IPS-20b (cell line): ENCODE measurements at regions not wholly inside any gene's neighbourhood (a gene's known extent, or its start where the extent isn't known, plus 50 kb on each side); places are given as distances from the start of the nearest gene placed in this dataset.

ENCODE experiments used
- H3K27ac ChIP-seq: one replicate; pipeline ENCODE4 v1.5.1; 2013; ENCODE audit warnings: low read length
- H3K27me3 ChIP-seq: 2 replicates; pipeline ENCODE4 v1.6.1; 2013; ENCODE audit warnings: mild to moderate bottlenecking, low read length, inconsistent platforms; ENCODE audit not compliant: insufficient read depth
- H3K36me3 ChIP-seq: 2 replicates; pipeline ENCODE4 v1.6.1; 2013; ENCODE audit warnings: low read depth, mild to moderate bottlenecking, inconsistent platforms, low read length, moderate library complexity; ENCODE audit not compliant: insufficient read depth
- H3K4me1 ChIP-seq: 2 replicates; pipeline ENCODE4 v1.6.1; 2013; ENCODE audit warnings: mild to moderate bottlenecking, control low read depth, inconsistent platforms, low read length, moderate library complexity; ENCODE audit not compliant: insufficient read depth
- H3K4me3 ChIP-seq: 2 replicates; pipeline ENCODE4 v1.5.1; 2013; ENCODE audit warnings: mild to moderate bottlenecking, low read length, inconsistent platforms
- H3K9ac ChIP-seq: 2 replicates; pipeline ENCODE4 v1.6.1; 2013; ENCODE audit warnings: low read depth, mild to moderate bottlenecking, inconsistent platforms, low read length, moderate library complexity
- H3K9me3 ChIP-seq: 2 replicates; pipeline ENCODE4 v1.6.1; 2013; ENCODE audit warnings: mild to moderate bottlenecking, low read depth, low read length, inconsistent platforms; ENCODE audit not compliant: insufficient read depth

DNA sequence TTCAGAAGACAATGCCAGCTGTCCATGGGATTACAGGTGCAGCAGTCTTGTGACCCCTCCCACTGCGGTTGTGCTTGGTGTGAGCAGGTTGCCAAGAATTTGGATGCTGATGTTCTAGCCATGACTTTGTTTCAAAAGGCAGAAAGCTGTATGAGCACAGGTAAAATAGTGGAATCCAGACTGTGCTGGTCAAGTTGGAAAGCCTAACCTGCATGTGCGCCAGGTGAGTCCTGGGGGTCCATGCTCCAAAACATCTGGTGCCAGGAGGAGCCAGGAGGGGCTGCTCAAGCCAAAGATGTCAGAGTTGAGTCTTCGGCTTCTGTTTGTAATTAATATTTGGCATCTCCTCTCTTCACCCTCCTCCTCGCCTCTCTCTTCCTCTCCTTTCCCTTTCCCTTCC lies 330.1 kb downstream of the MYCN start:
- H3K27ac ChIP-seq, result no peak overlapping the region
- no peaks in the 10 kb centered on the region for H3K4me1 ChIP-seq
- no peaks in the 10 kb centered on the region for H3K27me3 ChIP-seq
- no peak overlapping the region for H3K9ac ChIP-seq
- H3K36me3 ChIP-seq, result no peaks in the 10 kb centered on the region
- no peak overlapping the region for H3K4me3 ChIP-seq
- H3K9me3 ChIP-seq, result no peaks in the 10 kb centered on the region

DNA sequence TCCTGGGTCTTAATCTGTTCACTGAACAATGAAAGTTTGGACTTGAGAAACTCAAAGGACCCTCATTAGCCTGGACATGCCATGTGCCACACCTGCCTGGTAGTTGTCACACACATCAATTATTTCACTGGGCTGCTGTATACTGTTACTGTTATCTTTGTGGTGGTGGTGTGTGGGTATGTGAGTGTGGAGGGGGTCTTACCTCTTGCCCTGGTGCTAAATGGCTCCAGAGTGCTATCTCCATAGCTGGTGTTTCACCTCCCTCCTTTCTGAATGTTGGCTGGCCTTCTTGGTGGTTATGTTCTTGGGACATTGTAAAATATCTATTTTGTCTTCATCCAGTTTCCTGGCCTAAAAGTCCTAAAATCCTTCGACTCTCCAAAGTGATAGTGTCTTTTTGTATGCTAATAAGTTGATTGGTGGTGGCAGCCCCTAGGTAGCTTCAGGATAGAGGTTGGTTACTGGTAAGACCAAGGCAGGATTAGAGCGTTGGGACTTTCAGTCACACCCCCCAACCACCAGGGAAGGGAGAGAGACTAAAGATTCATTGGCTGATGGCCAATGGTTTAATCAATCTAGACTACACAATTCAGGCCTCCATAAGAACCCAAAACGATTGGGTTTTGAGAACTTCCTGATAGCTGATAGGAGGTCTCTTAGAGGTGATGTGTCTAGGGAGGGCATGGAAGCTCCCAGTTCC lies 328.1 kb downstream of the MYCN start:
- Histone ChIP-seq H3K9me3 (no peaks in the 10 kb centered on the region), H3K36me3 (no peaks in the 10 kb centered on the region)

DNA sequence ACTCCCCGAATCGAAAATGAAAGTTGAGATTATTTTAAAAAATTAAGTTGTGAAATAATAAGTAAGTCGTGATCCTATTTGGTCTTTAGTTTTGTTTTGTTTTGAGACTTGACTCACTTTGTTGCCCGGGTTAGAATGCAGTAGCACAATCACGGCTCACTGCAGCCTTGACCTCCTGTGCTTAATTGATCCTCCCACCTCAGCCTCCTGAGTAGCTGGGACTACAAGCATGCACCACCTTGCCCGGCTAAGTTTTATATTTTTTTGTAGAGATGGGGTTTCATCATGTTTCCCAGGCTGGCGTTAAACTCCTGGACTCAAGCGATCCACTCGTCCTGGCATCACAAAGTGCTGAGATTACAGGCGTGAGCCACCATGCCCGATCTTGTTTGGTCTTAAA lies 326.2 kb downstream of the MYCN start:
- Histone ChIP-seq H3K9me3 (no peaks in the 10 kb centered on the region), H3K27ac (no peak overlapping the region), H3K4me1 (no peaks in the 10 kb centered on the region), H3K9ac (no peak overlapping the region), H3K27me3 (no peaks in the 10 kb centered on the region), H3K4me3 (no peak overlapping the region), H3K36me3 (no peaks in the 10 kb centered on the region)

More for the DNA sequence above, 328.1 kb downstream of the MYCN start:
- Histone ChIP-seq H3K27me3 (no peaks in the 10 kb centered on the region), H3K4me1 (no peaks in the 10 kb centered on the region), H3K9ac (no peak overlapping the region), H3K27ac (no peak overlapping the region), H3K4me3 (no peak overlapping the region)

DNA sequence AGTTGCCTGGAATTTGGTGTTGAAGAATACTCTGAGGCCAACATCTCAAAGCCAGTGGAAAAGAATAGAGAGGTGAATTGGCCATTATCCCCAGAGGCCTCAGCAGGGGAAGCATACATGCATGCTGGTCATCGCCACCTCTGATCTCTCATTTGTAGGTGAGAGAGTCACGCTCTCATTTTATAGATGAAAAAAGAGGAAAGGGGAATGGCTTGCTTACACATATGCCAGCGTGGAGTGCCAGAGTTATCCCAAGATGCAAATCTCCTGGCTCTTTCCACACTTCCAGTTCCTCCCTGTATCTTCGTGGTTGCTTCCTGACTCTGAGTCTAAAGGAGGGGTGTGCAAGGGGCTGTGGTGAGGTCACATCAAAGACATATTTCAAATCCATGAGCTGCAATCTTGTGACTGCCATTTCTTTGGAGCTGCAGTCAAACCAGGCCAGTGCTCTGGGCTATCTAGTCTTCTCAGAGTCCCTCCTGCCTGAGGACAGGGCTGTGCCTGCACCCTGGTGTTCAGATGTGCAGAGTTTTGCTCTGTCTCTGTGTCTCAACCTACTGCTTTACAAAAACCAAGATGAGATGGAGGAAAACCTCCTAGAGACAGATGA lies 324.7 kb downstream of the MYCN start:
- Histone ChIP-seq H3K36me3 (no peaks in the 10 kb centered on the region), H3K4me3 (no peak overlapping the region), H3K27ac (no peak overlapping the region), H3K9me3 (no peaks in the 10 kb centered on the region), H3K4me1 (no peaks in the 10 kb centered on the region), H3K27me3 (no peaks in the 10 kb centered on the region), H3K9ac (no peak overlapping the region)

DNA sequence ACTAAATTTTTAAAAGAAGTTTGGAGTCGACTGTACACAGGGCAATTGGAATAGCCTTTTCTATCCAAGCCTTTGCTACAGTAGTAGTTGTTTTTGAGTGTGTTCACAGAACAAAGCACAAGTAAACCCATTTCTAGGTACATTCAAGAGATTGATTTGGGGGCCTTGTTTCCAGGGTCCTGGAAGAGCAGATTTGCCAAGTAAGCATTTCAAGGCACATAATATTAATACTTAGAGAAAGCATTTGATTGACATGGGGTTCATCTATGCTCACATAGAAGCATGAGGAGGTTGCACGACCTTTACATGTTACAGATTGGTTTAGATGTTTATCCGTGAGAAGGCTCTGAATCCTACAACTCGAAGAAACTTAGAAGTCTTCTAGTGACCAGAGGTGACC lies 324.1 kb downstream of the MYCN start:
- Histone ChIP-seq H3K9ac (no peak overlapping the region), H3K4me3 (no peak overlapping the region), H3K9me3 (no peaks in the 10 kb centered on the region), H3K36me3 (no peaks in the 10 kb centered on the region), H3K27ac (no peak overlapping the region), H3K4me1 (no peaks in the 10 kb centered on the region), H3K27me3 (no peaks in the 10 kb centered on the region)

DNA sequence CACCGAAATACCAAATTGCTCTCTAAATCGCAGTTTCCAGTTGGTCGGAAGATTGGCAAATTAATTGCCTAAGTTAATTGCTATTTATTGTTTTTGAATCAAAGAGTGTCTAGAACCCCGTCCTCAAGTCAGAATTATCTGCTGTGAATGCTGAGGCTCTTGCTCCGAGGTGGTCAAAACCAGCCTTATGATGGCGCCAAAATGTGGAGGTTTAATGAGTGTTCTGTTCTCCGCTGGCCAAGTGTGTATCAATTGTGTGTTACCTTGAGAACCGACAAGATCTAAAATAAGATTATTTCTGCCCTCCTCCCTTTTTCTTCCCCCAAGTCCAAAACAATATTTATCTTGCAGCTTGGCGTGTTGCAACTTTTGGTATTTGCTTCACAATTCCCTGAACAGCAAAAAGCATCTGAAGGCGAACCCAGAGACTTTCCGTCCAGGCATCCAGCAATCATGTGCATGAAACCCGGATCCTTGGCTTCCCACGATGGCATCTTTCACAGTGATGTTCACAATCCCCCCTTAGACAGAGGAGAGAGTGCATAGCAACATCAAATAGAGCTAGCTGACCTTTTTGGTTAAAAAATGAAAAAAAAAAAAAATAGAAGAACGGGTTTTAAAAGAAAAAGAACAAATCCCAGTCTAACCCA lies 323.0 kb downstream of the MYCN start:
- Histone ChIP-seq H3K27ac (no peak overlapping the region), H3K36me3 (no peaks in the 10 kb centered on the region), H3K4me3 (no peak overlapping the region), H3K4me1 (no peaks in the 10 kb centered on the region), H3K9ac (no peak overlapping the region), H3K27me3 (no peaks in the 10 kb centered on the region), H3K9me3 (no peaks in the 10 kb centered on the region)

DNA sequence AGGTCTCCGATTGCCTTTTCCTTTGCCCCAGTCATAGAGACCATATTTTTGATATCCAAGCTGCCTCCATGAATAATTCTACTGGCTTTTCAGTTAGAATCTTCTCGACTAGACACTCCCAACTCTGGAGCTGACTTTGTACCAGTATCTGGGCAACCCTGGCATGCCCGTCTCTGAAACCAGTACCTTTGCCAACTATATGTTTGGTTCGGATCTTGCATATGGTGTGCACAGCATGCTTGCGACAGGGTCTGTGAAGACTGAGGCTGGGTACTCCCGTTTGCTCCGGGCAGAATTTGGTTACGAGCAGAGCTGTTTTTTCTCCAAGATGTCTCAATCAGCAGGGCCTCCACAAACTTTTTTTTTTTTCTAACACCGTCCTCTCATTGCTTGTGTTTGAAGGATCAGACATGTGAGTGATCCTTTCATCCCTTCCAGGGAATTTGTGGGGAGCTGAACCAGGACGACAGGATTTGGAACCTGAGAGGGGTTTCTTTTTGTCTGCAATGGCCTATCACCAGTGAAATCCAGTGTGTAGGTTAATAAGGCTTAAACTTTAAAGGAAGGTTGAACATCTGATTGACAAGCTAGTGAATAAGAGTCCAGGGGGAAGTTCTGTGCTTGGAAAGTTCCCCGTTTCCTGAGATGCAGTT lies 322.3 kb downstream of the MYCN start:
- Histone ChIP-seq H3K27ac (no peak overlapping the region), H3K4me3 (no peak overlapping the region), H3K36me3 (no peaks in the 10 kb centered on the region), H3K9me3 (no peaks in the 10 kb centered on the region), H3K9ac (no peak overlapping the region), H3K27me3 (no peaks in the 10 kb centered on the region), H3K4me1 (no peaks in the 10 kb centered on the region)

DNA sequence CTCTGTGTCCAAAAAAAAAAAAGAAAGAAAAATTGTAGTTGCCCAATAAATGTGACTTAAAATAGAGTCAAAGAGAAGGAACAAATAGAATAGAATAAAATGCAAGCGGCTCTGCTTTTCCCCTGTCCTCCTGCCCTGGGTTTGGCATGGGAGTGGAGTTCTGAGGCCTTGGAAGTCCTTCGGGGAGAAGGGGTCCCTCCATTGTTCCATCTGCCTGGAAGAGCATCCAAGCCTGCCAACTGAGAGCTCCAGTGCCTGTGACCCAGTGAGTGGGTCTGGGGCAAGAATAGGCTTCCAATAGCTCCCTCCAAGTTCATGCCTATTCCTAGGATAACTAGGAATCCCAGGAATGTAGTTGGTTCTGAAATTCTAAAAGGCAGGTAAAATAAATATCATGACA lies 321.4 kb downstream of the MYCN start:
- Histone ChIP-seq H3K36me3 (no peaks in the 10 kb centered on the region), H3K4me1 (no peaks in the 10 kb centered on the region), H3K9me3 (no peaks in the 10 kb centered on the region), H3K27me3 (no peaks in the 10 kb centered on the region), H3K4me3 (no peak overlapping the region), H3K9ac (no peak overlapping the region), H3K27ac (no peak overlapping the region)

DNA sequence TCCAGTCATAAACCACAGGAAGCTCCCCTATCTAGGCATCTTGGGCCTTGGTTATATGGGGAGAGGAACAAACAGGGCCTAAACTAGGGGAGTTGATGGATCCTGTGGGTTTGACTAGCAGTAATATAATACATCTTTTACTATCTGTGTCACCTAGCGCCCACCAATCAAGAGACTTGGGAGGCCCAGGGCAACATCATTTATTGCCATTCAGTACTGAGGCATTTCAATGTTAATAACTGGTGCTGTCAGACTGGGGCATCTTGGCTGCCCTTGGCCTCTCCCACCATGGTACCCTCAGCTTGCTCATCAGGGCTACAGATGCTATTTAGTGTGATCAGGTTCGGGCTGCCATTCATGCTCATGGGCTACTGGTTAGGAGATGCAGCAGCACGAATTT lies 320.7 kb downstream of the MYCN start:
- Histone ChIP-seq H3K9ac (no peak overlapping the region), H3K9me3 (no peaks in the 10 kb centered on the region), H3K4me1 (no peaks in the 10 kb centered on the region), H3K27me3 (no peaks in the 10 kb centered on the region), H3K27ac (no peak overlapping the region), H3K36me3 (no peaks in the 10 kb centered on the region), H3K4me3 (no peak overlapping the region)

DNA sequence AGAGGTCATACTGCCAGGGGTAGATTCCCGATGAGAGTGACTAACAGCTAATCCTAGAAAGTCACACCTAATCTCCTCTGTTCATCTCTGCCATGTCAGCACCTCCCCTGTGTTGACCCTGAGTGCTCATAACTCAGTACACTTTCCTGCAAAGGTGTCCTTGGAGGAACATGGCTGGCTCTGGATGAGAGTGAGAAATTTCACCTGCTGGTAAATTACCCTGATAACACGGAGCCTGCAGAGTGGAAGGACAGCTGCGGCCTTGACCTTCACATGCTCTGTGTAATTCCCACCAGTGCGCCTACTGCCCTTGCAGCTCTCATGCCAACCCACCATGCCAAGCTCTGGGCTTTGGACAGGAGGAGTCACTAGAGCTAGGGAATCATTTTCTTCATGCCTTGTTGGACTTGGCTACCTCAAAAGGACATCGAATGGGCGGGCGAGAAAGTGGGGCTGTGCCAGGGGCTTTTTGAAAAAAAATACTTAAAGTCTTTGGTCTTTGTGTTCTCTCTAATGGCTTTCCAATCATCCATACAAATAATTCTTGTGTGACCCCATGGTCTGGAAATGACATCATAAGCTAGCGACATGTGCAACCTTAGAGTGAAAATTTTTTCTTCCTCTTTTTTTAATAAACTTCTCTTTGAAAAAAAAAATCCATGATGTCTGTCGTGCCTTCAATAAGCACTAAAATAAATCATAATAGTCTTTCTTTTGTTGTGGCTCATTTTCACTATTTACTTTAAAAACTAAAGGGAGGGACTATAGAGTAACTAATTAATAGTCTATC lies 319.9 kb downstream of the MYCN start:
- no peaks in the 10 kb centered on the region for H3K4me1 ChIP-seq
- H3K27me3 ChIP-seq, result no peaks in the 10 kb centered on the region
- H3K36me3 ChIP-seq, result no peaks in the 10 kb centered on the region
- no peaks in the 10 kb centered on the region for H3K9me3 ChIP-seq
- H3K27ac ChIP-seq, result no peak overlapping the region
- H3K4me3 ChIP-seq, result no peak overlapping the region
- H3K9ac ChIP-seq, result no peak overlapping the region

DNA sequence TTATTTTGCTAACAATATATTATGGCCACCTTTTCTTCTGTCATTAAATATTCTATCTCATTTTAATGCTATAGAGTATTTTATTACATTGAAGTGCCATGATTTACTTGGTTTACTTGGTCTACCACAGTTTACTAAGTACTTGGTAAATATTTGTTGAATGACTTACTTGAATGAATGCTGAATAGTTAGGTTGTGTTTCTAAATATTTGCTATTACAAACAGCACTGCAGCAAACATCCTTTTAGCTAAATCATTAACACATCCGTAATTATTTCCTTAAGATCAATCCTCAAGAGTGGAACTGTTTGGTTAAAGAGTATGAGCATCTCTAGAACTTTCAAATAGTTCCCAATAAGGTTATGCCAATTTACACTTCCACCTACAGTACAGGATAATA lies 318.7 kb downstream of the MYCN start:
- Histone ChIP-seq H3K27ac (no peak overlapping the region), H3K27me3 (no peaks in the 10 kb centered on the region), H3K9ac (no peak overlapping the region), H3K36me3 (no peaks in the 10 kb centered on the region), H3K9me3 (no peaks in the 10 kb centered on the region), H3K4me3 (no peak overlapping the region), H3K4me1 (no peaks in the 10 kb centered on the region)
